Psoas muscle (tissue), 7 donors: ENCODE measurements at regions not wholly inside any gene's neighbourhood (a gene's known extent, or its start where the extent isn't known, plus 50 kb on each side); places are given as distances from the start of the nearest gene placed in this dataset.

Experiments
- ATAC-seq, 4 donors: fragments of 200-7000 bp; cut with Tn5 transposase; one replicate each; pipeline ENCODE4 v1.9.1; 2020; ENCODE audit warnings: moderate library complexity in 3 of 4, mild to moderate bottlenecking in 2 of 4
- DNase-seq, 2 donors: peaks; one replicate each; pipeline ENCODE4 v3.0.0-alpha.2; 2020
- H3K27ac ChIP-seq: fragments of 200-600 bp; one replicate; pipeline ENCODE4 v1.8.0; 2022
- H3K27me3 ChIP-seq, 3 donors: fragments of 200-600 bp in 1 of 3; one replicate each; pipeline versions ENCODE4 v1.6.1 to v1.8.0; 2013 to 2022; ENCODE audit warnings: low read length in 2 of 3, mild to moderate bottlenecking in 2 of 3, moderate library complexity in 1 of 3; ENCODE audit not compliant: insufficient read depth in 3 of 3
- H3K36me3 ChIP-seq, 2 donors: fragments of 200-600 bp in 1 of 2; one replicate each; pipeline versions ENCODE4 v1.6.1 to v1.8.0; 2013 to 2022; ENCODE audit warnings: low read depth in 1 of 2, mild to moderate bottlenecking in 1 of 2, moderate library complexity in 1 of 2; ENCODE audit not compliant: insufficient read depth in 1 of 2
- H3K4me1 ChIP-seq: fragments of 200-600 bp; one replicate; pipeline ENCODE4 v1.8.0; 2022
- H3K4me3 ChIP-seq: fragments of 200-600 bp; one replicate; pipeline ENCODE4 v1.8.0; 2022; ENCODE audit warnings: mild to moderate bottlenecking
- H3K9me3 ChIP-seq: fragments of 200-600 bp; one replicate; pipeline ENCODE4 v1.8.0; 2022
- CTCF ChIP-seq: fragments of 200-600 bp; IDR thresholded peaks from one replicate; pipeline ENCODE4 v1.8.0; 2022; ENCODE audit warnings: antibody characterized with exemption
- WGBS, 3 donors: extraction: QIAGEN DNeasy Blood & Tissue Kit; methylation state at CpG; one replicate each; pipeline versions ENCODE4 v1.1.6 to v1.1.7; 2013; 5-methylcytosine and 5-hydroxymethylcytosine counted together
- intact Hi-C, 2 donors: fragments of 100-400 bp; cut with DNase I; formaldehyde crosslinking; loops; one replicate each; pipeline versions ENCODE4 v1.11.0 to v1.14.2; 2022
- donor health status: healthy with polysubstance abuse.
- donor health status: DM: no; HTN: no; CAD: no; lungs with moderate emphysema.
- donor health status: Bipolar disorder and iron deficiency.
- donor health status: healthy.
- donor health status: DM: yes; HTN: yes; CAD: no.
- donor health status: DM: no; HTN: no; CAD: no.
- donor health status: DM: yes; HTN: yes; CAD: no.

GRCh38 chr13:87851410-87851809 lies 180.2 kb downstream of the SLITRK5 start:
- ATAC-seq (no peak), DNase-seq (no peak)
- H3K27ac ChIP-seq = no peak overlapping the region
- H3K4me1 ChIP-seq = no peaks in the 10 kb centered on the region
- no peak overlapping the region for H3K4me3 ChIP-seq
- no peaks in the 10 kb centered on the region for H3K36me3 ChIP-seq
- WGBS, 3 donors = 60 to 66% (median 65%) methylated on average over 2 of the region's 2 CpGs
- no peak for TF ChIP-seq CTCF
- H3K27me3 ChIP-seq = no peaks in the 10 kb centered on the region
- H3K9me3 ChIP-seq = no peaks in the 10 kb centered on the region
- intact Hi-C loops = no loop called here

GRCh38 chr13:87855553-87855952 lies 184.4 kb downstream of the SLITRK5 start:
- H3K27ac ChIP-seq = no peak overlapping the region
- H3K4me3 ChIP-seq = no peak overlapping the region
- TF ChIP-seq CTCF = no peak
- ATAC-seq (no peak), DNase-seq (no peak)
- intact Hi-C loops = no loop called here
- no peaks in the 10 kb centered on the region for H3K36me3 ChIP-seq
- H3K27me3 ChIP-seq = no peaks in the 10 kb centered on the region
- no peaks in the 10 kb centered on the region for H3K4me1 ChIP-seq
- H3K9me3 ChIP-seq = no peaks in the 10 kb centered on the region
- 72 to 77% (median 75%) methylated on average over 2 of the region's 2 CpGs for WGBS, 3 donors

GRCh38 chr13:87859261-87859660 lies 188.1 kb downstream of the SLITRK5 start:
- no peaks in the 10 kb centered on the region for H3K27me3 ChIP-seq
- no peak overlapping the region for H3K27ac ChIP-seq
- ATAC-seq (no peak), DNase-seq (no peak)
- H3K36me3 ChIP-seq = no peaks in the 10 kb centered on the region
- H3K9me3 ChIP-seq = no peaks in the 10 kb centered on the region
- no peak for TF ChIP-seq CTCF
- WGBS, 3 donors = 79 to 85% (median 80%) methylated on average over 4 of the region's 4 CpGs
- intact Hi-C loops = no loop called here
- no peaks in the 10 kb centered on the region for H3K4me1 ChIP-seq
- no peak overlapping the region for H3K4me3 ChIP-seq

GRCh38 chr13:87867426-87867825 lies 196.3 kb downstream of the SLITRK5 start:
- 68 to 75% (median 70%) methylated on average over 3 of the region's 3 CpGs for WGBS, 3 donors
- H3K27me3 ChIP-seq = no peaks in the 10 kb centered on the region
- intact Hi-C loops = no loop called here
- ATAC-seq (no peak), DNase-seq (no peak)
- no peaks in the 10 kb centered on the region for H3K36me3 ChIP-seq
- TF ChIP-seq CTCF = no peak
- no peaks in the 10 kb centered on the region for H3K9me3 ChIP-seq
- H3K4me1 ChIP-seq = no peaks in the 10 kb centered on the region
- H3K4me3 ChIP-seq = no peak overlapping the region
- H3K27ac ChIP-seq = no peak overlapping the region

- no peak for DNase-seq
- intact Hi-C loops = no loop called here
- Histone ChIP-seq H3K27me3 (no peaks in the 10 kb centered on the region), H3K36me3 (no peaks in the 10 kb centered on the region), H3K4me3 (no peak overlapping the region), H3K4me1 (no peaks in the 10 kb centered on the region), H3K9me3 (no peaks in the 10 kb centered on the region), H3K27ac (no peak overlapping the region)
- WGBS, 3 donors = 71 to 80% (median 80%) methylated on average over 2 of the region's 2 CpGs
- TF ChIP-seq CTCF = no peak
- no peak for ATAC-seq
These were observed 197.6 kb downstream of the SLITRK5 start for GRCh38 chr13:87868731-87869130.
